ENCODE measurements at regions not wholly inside any gene's neighbourhood (a gene's known extent, or its start where the extent isn't known, plus 50 kb on each side); places are given as distances from the start of the nearest gene placed in this dataset.

GRCh38 chr11:69232821-69233743 is 60.9 kb upstream of the MYEOV start:
- H3K4me1 Mint-ChIP-seq (ENCODE audit: low read depth) = peaks cover 5% of the 10 kb centered on the region
- H3K27ac Mint-ChIP-seq = no peak overlapping the region
- no peak overlapping the region for H3K4me3 Mint-ChIP-seq
- H3K27me3 Mint-ChIP-seq = peaks cover 38% of the 10 kb centered on the region
- DNase-seq = peak; percentile 20
- H3K36me3 Mint-ChIP-seq (ENCODE audit: low read depth) = no peaks in the 10 kb centered on the region
- no peaks in the 10 kb centered on the region for H3K9me3 Mint-ChIP-seq

DNA sequence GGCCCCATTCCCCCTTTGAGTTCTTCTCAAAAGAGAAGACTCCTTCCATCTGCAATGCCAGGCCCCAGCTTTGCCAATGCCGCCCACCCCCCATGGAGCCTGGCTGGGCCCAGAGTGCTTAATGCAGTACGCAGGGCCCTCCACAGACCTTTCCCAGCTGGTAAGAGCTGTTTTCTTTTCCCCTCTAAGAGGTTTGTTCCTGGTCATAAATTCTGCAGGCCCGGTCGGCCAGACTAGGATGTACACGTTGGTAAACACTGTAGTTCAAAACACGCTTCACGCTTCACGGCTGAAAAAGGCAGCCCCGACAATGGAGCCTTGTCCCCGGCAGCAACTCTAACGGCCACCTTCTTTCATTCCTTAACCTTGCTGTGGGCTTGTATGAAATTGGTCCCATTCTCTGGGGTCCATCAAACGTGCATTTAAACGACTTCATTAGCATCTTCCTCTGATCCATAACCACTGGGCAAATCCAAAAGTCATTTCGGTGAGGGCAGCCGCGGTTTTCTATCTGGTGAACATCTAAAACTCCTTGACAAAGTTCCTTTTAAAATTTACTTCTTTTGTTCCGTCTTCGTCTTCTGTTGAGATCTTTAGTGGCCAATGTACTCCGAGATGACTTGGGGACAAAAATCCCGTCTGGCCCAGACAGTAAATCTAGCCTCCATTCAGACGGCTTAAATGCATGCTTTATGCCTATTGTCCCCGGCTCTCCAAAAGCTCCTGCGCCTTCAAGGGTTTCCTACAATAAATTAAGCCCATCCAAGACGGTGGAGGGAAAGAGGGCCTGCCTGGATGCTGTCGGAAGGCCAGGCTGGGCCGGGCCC is 60.0 kb upstream of the MYEOV start:
- peaks cover 14% of the 10 kb centered on the region for H3K4me1 Mint-ChIP-seq (ENCODE audit: low read depth)
- peak; percentile 14 for DNase-seq
- no peak overlapping the region for H3K4me3 Mint-ChIP-seq
- H3K27ac Mint-ChIP-seq = no peak overlapping the region
- peaks cover 29% of the 10 kb centered on the region for H3K27me3 Mint-ChIP-seq
- H3K9me3 Mint-ChIP-seq = no peaks in the 10 kb centered on the region
- no peaks in the 10 kb centered on the region for H3K36me3 Mint-ChIP-seq (ENCODE audit: low read depth)

DNA sequence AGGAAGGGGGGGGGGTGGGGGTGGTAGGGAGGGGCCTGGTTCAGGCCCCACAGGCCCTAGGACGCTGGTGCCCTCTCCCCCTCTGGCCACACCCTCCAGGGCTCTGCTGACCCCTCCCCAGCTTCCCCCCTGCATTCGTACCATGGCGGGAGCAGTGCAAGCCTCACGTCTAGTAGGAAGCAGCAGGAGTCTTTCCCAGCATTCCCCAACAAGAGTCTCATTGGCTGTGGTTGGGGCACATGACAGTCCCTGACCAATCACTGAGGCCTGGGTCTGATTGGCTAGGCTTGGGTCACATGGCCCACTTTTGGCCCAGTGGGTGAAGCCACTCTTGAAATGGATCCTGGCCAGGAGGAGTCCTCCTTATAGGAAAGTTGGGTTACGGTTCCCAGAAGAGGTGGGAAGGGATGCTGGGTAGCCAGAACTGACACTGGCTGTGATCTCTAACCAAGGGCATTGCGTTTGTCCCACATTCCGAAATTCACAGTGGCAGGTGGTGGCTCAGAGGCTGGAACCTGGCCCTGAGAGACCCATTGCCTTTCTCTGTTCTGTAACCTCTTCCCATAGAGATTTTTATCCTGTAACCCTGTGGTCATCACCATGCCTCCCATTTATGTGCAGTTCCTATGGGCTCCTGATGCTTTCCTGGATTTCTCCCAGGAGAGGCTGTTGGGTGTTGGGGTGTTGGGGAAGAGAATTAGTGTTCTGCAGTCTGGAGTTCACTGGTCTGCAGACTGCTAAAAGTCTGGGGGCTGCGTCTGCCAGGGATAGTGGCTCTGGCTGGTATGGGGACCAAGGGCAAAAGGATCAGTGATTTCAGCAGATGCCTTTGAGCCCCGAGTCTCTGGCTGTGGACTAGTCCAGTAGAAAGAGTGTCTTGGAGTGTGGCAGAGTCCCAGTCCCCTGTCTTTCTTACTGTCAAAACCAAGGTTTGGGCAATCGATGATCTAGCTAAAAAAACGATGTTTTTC is 58.9 kb upstream of the MYEOV start:
- DNase-seq = no peak
- Mint-ChIP-seq H3K4me1 (ENCODE audit: low read depth) (peaks cover 23% of the 10 kb centered on the region), H3K27me3 (peaks cover 26% of the 10 kb centered on the region), H3K9me3 (no peaks in the 10 kb centered on the region), H3K36me3 (ENCODE audit: low read depth) (no peaks in the 10 kb centered on the region), H3K4me3 (no peak overlapping the region), H3K27ac (no peak overlapping the region)

GRCh38 chr11:69238573-69239351 is 55.2 kb upstream of the MYEOV start:
- Mint-ChIP-seq H3K4me3 (peak overlapping the region; percentile 42), H3K27me3 (peaks cover 8% of the 10 kb centered on the region)

DNA sequence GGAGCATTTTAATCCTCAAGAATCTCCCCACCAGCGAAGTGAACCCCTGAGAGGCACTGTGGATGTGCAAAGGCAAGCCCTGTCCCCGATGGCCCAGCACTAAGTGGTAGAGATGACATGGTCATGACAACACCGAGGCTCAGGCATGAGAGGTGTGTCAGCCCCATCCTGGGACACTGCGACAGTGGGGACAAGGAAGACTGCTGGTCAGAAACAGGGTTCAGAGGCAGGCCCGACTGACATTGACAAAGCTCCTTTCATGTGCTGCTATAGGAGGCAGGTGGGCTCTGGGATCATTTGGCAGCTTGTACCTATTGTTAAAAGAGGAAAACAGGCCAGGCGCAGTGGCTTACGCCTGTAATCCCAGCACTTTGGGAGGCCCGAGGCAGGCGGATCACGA is 54.3 kb upstream of the MYEOV start:
- Mint-ChIP-seq H3K9me3 (no peaks in the 10 kb centered on the region), H3K27ac (peak overlapping the region; percentile 92), H3K36me3 (ENCODE audit: low read depth) (no peaks in the 10 kb centered on the region)

More at GRCh38 chr11:69238573-69239351, 55.2 kb upstream of the MYEOV start:
- Mint-ChIP-seq H3K9me3 (no peaks in the 10 kb centered on the region), H3K4me1 (ENCODE audit: low read depth) (peaks cover 44% of the 10 kb centered on the region), H3K36me3 (ENCODE audit: low read depth) (no peaks in the 10 kb centered on the region), H3K27ac (peak overlapping the region; percentile 92)
- peak; percentile 45 for DNase-seq

DNA sequence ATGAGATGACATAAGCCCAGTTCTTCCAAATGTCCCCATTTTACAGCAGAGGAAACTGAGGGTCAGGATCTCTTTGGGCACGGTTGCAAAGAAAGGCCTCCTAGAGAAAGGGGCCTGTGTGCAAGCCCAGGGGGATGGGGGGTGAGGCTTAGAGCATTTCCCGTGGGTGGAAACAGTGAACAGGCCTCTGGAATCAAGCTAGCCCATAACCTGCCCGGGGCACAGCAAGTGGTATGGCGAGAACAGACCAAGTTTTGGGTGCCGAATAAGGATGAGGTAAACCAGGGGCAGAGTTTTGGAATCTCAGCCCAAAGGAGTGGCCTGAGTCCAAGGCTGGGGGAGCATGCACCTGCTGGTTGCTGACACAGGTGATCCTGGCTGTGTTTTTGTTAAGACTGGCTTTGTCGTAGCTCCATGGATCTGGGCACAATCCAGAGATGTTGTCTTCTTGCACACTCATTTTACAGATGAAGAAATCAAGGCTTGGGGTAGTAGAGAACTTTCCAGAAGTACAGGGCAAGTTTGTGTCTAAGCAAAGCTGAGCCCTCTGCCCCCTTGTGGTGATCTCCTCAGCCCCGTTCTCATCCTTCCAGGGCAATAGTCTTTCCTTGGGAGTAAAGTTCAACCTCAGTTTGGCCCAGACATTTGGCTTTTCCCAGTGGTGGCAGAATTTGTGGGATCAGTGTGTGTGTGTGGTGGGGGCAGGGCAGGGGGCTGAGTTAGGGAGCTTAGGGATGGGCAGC is 53.5 kb upstream of the MYEOV start:
- no peaks in the 10 kb centered on the region for H3K36me3 Mint-ChIP-seq (ENCODE audit: low read depth)
- H3K4me3 Mint-ChIP-seq = no peak overlapping the region
- DNase-seq = no peak
- peaks cover 44% of the 10 kb centered on the region for H3K4me1 Mint-ChIP-seq (ENCODE audit: low read depth)
- H3K27ac Mint-ChIP-seq = no peak overlapping the region
- no peaks in the 10 kb centered on the region for H3K9me3 Mint-ChIP-seq
- peaks cover 3% of the 10 kb centered on the region for H3K27me3 Mint-ChIP-seq

More for the DNA sequence above, 54.3 kb upstream of the MYEOV start:
- Mint-ChIP-seq H3K4me3 (no peak overlapping the region), H3K4me1 (ENCODE audit: low read depth) (peaks cover 44% of the 10 kb centered on the region), H3K27me3 (peaks cover 8% of the 10 kb centered on the region)
- no peak for DNase-seq

- Mint-ChIP-seq H3K4me3 (no peak overlapping the region), H3K27me3 (peaks cover 3% of the 10 kb centered on the region), H3K36me3 (ENCODE audit: low read depth) (no peaks in the 10 kb centered on the region), H3K9me3 (no peaks in the 10 kb centered on the region), H3K4me1 (ENCODE audit: low read depth) (peaks cover 44% of the 10 kb centered on the region), H3K27ac (no peak overlapping the region)
- peak; percentile 24 for DNase-seq
These were observed 52.7 kb upstream of the MYEOV start for GRCh38 chr11:69241075-69241740.

DNA sequence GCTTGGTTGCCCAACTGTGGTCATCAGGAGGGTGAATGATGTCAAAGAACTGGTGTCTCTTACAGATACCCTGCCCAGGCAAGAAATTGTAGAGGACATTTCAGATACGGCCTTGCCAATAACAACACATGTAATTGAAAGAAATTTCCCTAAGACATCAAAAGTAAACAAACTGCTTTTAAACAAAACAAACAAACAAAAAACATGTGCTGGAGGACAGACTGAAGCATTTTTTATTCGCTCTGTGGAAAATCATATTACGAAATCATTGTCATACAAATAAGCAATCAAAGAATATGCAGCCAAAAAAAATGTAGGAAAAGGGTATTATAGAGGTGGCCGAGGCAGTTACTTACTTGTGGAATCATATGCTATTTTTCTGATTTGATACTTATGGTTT is 52.1 kb upstream of the MYEOV start:
- Mint-ChIP-seq H3K9me3 (no peaks in the 10 kb centered on the region), H3K27ac (no peak overlapping the region), H3K4me3 (no peak overlapping the region), H3K27me3 (no peaks in the 10 kb centered on the region), H3K4me1 (ENCODE audit: low read depth) (peaks cover 44% of the 10 kb centered on the region), H3K36me3 (ENCODE audit: low read depth) (no peaks in the 10 kb centered on the region)
- no peak for DNase-seq

DNA sequence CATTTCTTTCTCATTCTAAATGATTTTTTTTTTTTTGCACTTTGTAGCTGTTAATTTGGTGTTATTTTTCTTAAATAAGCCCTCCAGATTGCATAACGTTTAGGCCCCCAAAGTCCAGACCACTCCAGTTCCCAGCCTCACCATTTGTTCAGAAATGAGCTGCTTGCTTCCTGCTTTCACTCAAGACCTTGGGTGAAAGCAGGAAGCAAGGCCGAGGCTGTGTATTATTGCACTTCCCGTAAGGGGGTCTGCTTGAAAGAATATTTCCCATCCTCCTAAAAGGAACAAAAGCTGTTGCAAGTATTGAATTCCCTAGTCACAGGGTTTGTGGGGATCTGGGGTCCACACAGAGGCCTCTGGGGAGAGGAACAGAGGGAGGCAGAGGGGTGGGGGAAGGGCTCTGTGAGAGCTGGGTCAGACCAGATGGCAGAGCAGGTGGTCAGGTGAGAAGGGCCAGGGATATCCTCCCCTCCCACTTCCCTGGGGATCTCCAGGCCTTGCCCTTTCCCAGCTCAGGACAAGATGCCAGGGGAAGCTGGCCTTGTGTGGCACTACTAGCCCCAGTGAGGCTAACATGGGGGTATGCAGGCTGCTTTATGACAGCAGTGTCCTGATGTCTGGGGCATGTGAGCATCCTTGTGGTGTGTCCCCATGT is 51.6 kb upstream of the MYEOV start:
- Mint-ChIP-seq H3K36me3 (ENCODE audit: low read depth) (no peaks in the 10 kb centered on the region), H3K9me3 (no peaks in the 10 kb centered on the region), H3K4me3 (no peak overlapping the region), H3K27ac (peak overlapping the region; percentile 66), H3K4me1 (ENCODE audit: low read depth) (peaks cover 44% of the 10 kb centered on the region), H3K27me3 (no peaks in the 10 kb centered on the region)
- DNase-seq = no peak

GRCh38 chr11:69243496-69244200 is 50.3 kb upstream of the MYEOV start:
- no peaks in the 10 kb centered on the region for H3K27me3 Mint-ChIP-seq
- no peak for DNase-seq
- H3K9me3 Mint-ChIP-seq = no peaks in the 10 kb centered on the region
- H3K36me3 Mint-ChIP-seq (ENCODE audit: low read depth) = no peaks in the 10 kb centered on the region
- no peak overlapping the region for H3K27ac Mint-ChIP-seq
- H3K4me3 Mint-ChIP-seq = no peak overlapping the region
- H3K4me1 Mint-ChIP-seq (ENCODE audit: low read depth) = peaks cover 33% of the 10 kb centered on the region

Data from activated T-cell treated with anti-CD3 and anti-CD28 coated beads, Interleukin-2, amount 50 U/mL, for 24 hours (primary cell).